IMR-90 (cell line): ENCODE measurements at regions not wholly inside any gene's neighbourhood (a gene's known extent, or its start where the extent isn't known, plus 50 kb on each side); places are given as distances from the start of the nearest gene placed in this dataset.

Experiments used
- ATAC-seq: fragments of 200-7000 bp; cut with Tn5 transposase; 2 replicates; pipeline ENCODE4 v1.9.1; 2020; ENCODE audit warnings: low read depth, mild to moderate bottlenecking, moderate library complexity
- BruUV-seq: library from RNA; stranded (reverse); fragments of 400-500 nt; replicated peaks from 2 replicates; lab custom pipeline; 2021; lab: Mats Ljungman, UMichigan
- CTCF ChIA-PET: fragments of 300-600 bp; formaldehyde crosslinking; extraction: SDS; loops from one replicate; lab custom pipeline; 2021; ENCODE audit warnings: antibody characterized with exemption; lab: Yijun Ruan, JAX
- POLR2A ChIA-PET: fragments of 300-600 bp; sonication (Branson Sonifier 250); formaldehyde crosslinking; loops from one replicate; lab custom pipeline; 2022; ENCODE audit warnings: antibody characterized with exemption; ENCODE audit not compliant: unreplicated experiment; lab: Charles Lee
- DNase-seq: peaks from one replicate; pipeline ENCODE4 v3.0.0; 2013
- H2AFZ ChIP-seq: replicated peaks from 2 replicates; pipeline ENCODE3; 2013; ENCODE audit warnings: low read length, mild to moderate bottlenecking; ENCODE audit not compliant: poor library complexity
- H2AK5ac ChIP-seq: 2 replicates; pipeline ENCODE4 v1.6.1; 2013; ENCODE audit warnings: low read depth, low read length, inconsistent platforms
- H2AK9ac ChIP-seq: replicated peaks from 2 replicates; pipeline ENCODE3; 2013; ENCODE audit warnings: mild to moderate bottlenecking, low read depth, low read length, moderate library complexity; ENCODE audit not compliant: poor library complexity
- H2BK120ac ChIP-seq: 2 replicates; pipeline ENCODE4 v1.6.1; 2013; ENCODE audit warnings: low read depth, low read length, inconsistent platforms
- H2BK15ac ChIP-seq: 3 replicates; pipeline ENCODE4 v1.6.1; 2013; ENCODE audit warnings: low read depth, low read length, inconsistent platforms
- H2BK20ac ChIP-seq: 2 replicates; pipeline ENCODE4 v1.6.1; 2013; ENCODE audit warnings: low read depth, mild to moderate bottlenecking, inconsistent platforms, low read length, moderate library complexity
- H2BK5ac ChIP-seq: 2 replicates; pipeline ENCODE4 v1.6.1; 2013; ENCODE audit warnings: mild to moderate bottlenecking, low read depth, low read length, inconsistent platforms; ENCODE audit not compliant: poor library complexity, severe bottlenecking
- H3K14ac ChIP-seq: replicated peaks from 2 replicates; pipeline ENCODE4 v1.6.1; 2013; ENCODE audit warnings: low read depth, low read length, inconsistent platforms
- H3K18ac ChIP-seq: 2 replicates; pipeline ENCODE4 v1.6.1; 2013; ENCODE audit warnings: low read depth, low read length, control low read depth
- H3K23ac ChIP-seq: 2 replicates; pipeline ENCODE4 v1.6.1; 2013; ENCODE audit warnings: low read depth, low read length, inconsistent platforms
- H3K27ac ChIP-seq: 2 replicates; pipeline ENCODE4 v1.5.1; 2013; ENCODE audit warnings: mild to moderate bottlenecking, control low read depth, low read length; ENCODE audit not compliant: insufficient read depth
- H3K27me3 ChIP-seq: 2 replicates; pipeline ENCODE4 v1.6.1; 2013; ENCODE audit warnings: low read length; ENCODE audit not compliant: control insufficient read depth, insufficient read depth
- H3K36me3 ChIP-seq: 2 replicates; pipeline ENCODE4 v1.6.1; 2013; ENCODE audit warnings: low read length, mixed read lengths; ENCODE audit not compliant: control insufficient read depth, insufficient read depth
- H3K4ac ChIP-seq: 2 replicates; pipeline ENCODE4 v1.6.1; 2013; ENCODE audit warnings: low read depth, low read length, inconsistent platforms
- H3K4me1 ChIP-seq: 2 replicates; pipeline ENCODE4 v1.6.1; 2013; ENCODE audit warnings: low read length, mixed read lengths; ENCODE audit not compliant: control insufficient read depth, insufficient read depth
- H3K4me2 ChIP-seq: 2 replicates; pipeline ENCODE4 v1.6.1; 2013; ENCODE audit warnings: low read depth, mild to moderate bottlenecking, control low read depth, low read length, moderate library complexity
- H3K4me3 ChIP-seq: 2 replicates; pipeline ENCODE4 v1.5.1; 2013; ENCODE audit warnings: low read depth, mild to moderate bottlenecking, control low read depth, low read length, moderate library complexity; ENCODE audit not compliant: insufficient read depth
- H3K56ac ChIP-seq: 2 replicates; pipeline ENCODE4 v1.6.1; 2013; ENCODE audit warnings: low read length, inconsistent platforms; ENCODE audit not compliant: insufficient read depth; ENCODE audit errors: extremely low read depth
- H3K79me1 ChIP-seq, 2 experiments: 2 replicates each; pipeline ENCODE4 v1.6.1; 2013; ENCODE audit warnings: low read length in 2 of 2, inconsistent platforms in 1 of 2, low read depth in 1 of 2
- H3K9ac ChIP-seq: 2 replicates; pipeline ENCODE4 v1.6.1; 2013; ENCODE audit warnings: low read depth, low read length, control low read depth
- H3K9me1 ChIP-seq: 2 replicates; pipeline ENCODE4 v1.6.1; 2013; ENCODE audit warnings: low read length, inconsistent platforms; ENCODE audit not compliant: insufficient read depth
- H3K9me3 ChIP-seq: 2 replicates; pipeline ENCODE4 v1.6.1; 2013; ENCODE audit warnings: low read length; ENCODE audit not compliant: control insufficient read depth, insufficient read depth
- H4K20me1 ChIP-seq: 2 replicates; pipeline ENCODE4 v1.6.1; 2013; ENCODE audit warnings: low read length, inconsistent platforms; ENCODE audit not compliant: insufficient read depth
- H4K5ac ChIP-seq: 2 replicates; pipeline ENCODE4 v1.6.1; 2013; ENCODE audit warnings: mild to moderate bottlenecking, low read depth, low read length, control low read depth
- H4K8ac ChIP-seq, 2 experiments: 2 replicates each; pipeline ENCODE4 v1.6.1; 2013; ENCODE audit warnings: low read depth in 2 of 2, low read length in 2 of 2, control low read depth in 1 of 2, inconsistent platforms in 1 of 2
- H4K91ac ChIP-seq: 2 replicates; pipeline ENCODE4 v1.6.1; 2013; ENCODE audit warnings: low read depth, low read length, inconsistent platforms; ENCODE audit not compliant: insufficient read depth
- BHLHE40 ChIP-seq: fragments of 150-350 bp; IDR thresholded peaks from 2 replicates; pipeline ENCODE4 v1.6.1; 2016; ENCODE audit warnings: mild to moderate bottlenecking, low read depth, low read length
- RCOR1 ChIP-seq: IDR thresholded peaks from 2 replicates; pipeline ENCODE4 v1.6.1; 2012; ENCODE audit warnings: mild to moderate bottlenecking, low read length, improper control_type of control experiment; ENCODE audit not compliant: insufficient replicate concordance
- whole genome bisulfite sequencing, 2 experiments: methylation state at CpG; one replicate each; pipeline versions ENCODE4 v1.1.5 to v1.1.7; 2013; ENCODE audit warnings: missing lambda C conversion rate in 2 of 2; ENCODE audit not compliant: insufficient read length in 1 of 2; ENCODE audit errors: extremely low coverage in 2 of 2; 5-methylcytosine and 5-hydroxymethylcytosine counted together
- dilution Hi-C: fragments of 300-500 bp; cut with HindIII; formaldehyde crosslinking; loops from one replicate; pipeline ENCODE4 v1.14.3; 2018; ENCODE audit warnings: low sequenced_read_pairs; ENCODE audit not compliant: unreplicated experiment
- in situ Hi-C: fragments of 300-500 bp; cut with MboI; formaldehyde crosslinking; loops from 3 replicates; pipeline ENCODE4 v1.14.3; 2019; ENCODE audit warnings: low sequenced_read_pairs, inconsistent platforms, mixed read lengths
- intact Hi-C: fragments of 100-400 bp; cut with micrococcal nuclease; formaldehyde crosslinking; loops from 2 replicates; pipeline ENCODE4 v1.10.0; 2022

DNA sequence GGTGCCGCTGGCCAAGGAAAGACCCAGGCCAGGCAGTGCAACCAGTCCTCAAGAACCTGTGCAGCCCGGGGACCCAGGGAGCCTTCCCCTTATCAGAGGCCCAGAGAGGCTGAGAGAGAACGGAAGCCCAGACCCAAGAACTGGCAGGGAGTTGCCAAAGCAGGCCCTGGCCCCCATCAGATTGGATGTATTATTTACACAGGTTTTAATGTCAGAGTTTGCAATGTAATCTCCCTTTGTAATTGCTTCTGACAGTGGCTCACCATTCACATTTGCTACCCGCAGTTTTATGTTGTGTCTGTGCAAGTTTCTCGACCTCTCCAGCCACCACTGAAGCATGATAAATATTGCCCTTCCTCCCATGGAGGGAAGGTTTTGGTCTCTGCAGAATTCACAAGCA lies 660.9 kb downstream of the LIG4 start:
- no peak overlapping the region for H3K18ac ChIP-seq
- ATAC-seq = peak; percentile 40; the same call in 1 of the 2 replicates
- dilution Hi-C loops = no loop called here

More for the DNA sequence above, 660.9 kb downstream of the LIG4 start:
- Histone ChIP-seq H2AK9ac (no peak overlapping the region), H3K4me2 (no peak overlapping the region), H3K9ac (no peak overlapping the region), H2BK20ac (no peak overlapping the region), H3K27ac (no peak overlapping the region), H3K9me3 (no peaks in the 10 kb centered on the region), H4K8ac (no peak overlapping the region), H3K79me1 (peaks cover 15 to 53% of the 10 kb centered on the region in 2 experiments; a peak in 3 of 4 replicates), H3K23ac (peak overlapping the region; percentile 59; the same call in 1 of the 2 replicates), H3K4me3 (no peak overlapping the region), H3K14ac (no peak overlapping the region), H3K56ac (no peak overlapping the region), H2BK5ac (no peak overlapping the region), H2AK5ac (no peak overlapping the region), H2BK120ac (no peak overlapping the region), H4K91ac (no peak overlapping the region), H3K4me1 (no peaks in the 10 kb centered on the region), H2BK15ac (no peak overlapping the region), H3K4ac (no peak overlapping the region), H4K20me1 (peaks cover 23% of the 10 kb centered on the region), H4K5ac (no peak overlapping the region), H2AFZ (no peak overlapping the region), H3K36me3 (no peaks in the 10 kb centered on the region), H3K9me1 (peaks cover 12% of the 10 kb centered on the region), H3K27me3 (no peaks in the 10 kb centered on the region)
- ChIA-PET POLR2A (no interaction called here), CTCF (interaction anchor here (1.7 kb wide), 1 partner anchor 9 kb away, joined by 7 read pairs; no protein-coding TSS in a partner anchor)
- in situ Hi-C loops (no loop called here), intact Hi-C loops (loop anchor here (10.0 kb wide), 1 partner anchor 90 kb away; no protein-coding TSS in a partner anchor)
- no TSS peak for BruUV-seq
- DNase-seq = no peak
- TF ChIP-seq RCOR1 (no peak), BHLHE40 (no peak)
- no CpG with 5 or more reads among the region's 5 CpGs for WGBS, 2 experiments
